ENCODE measurements at regions not wholly inside any gene's neighbourhood (a gene's known extent, or its start where the extent isn't known, plus 50 kb on each side); places are given as distances from the start of the nearest gene placed in this dataset.

- DNase-seq (ENCODE audit: low spot score): no peak
- TF ChIP-seq CTCF (IDR thresholded peaks at IDR 0.05): no peak
- H3K27ac ChIP-seq: no peak overlapping the region
Observed at GRCh38 chr4:8683462-8683861, 90.9 kb downstream of the CPZ start.

GRCh38 chr4:8682725-8683124, 90.2 kb downstream of the CPZ start:
- H3K27ac ChIP-seq: no peak overlapping the region
- no peak for TF ChIP-seq CTCF (IDR thresholded peaks at IDR 0.05)
- DNase-seq (ENCODE audit: low spot score): peak; percentile 50
- no peak overlapping the region for H3K4me3 ChIP-seq

More at GRCh38 chr4:8683462-8683861, 90.9 kb downstream of the CPZ start:
- H3K4me3 ChIP-seq: no peak overlapping the region

DNA sequence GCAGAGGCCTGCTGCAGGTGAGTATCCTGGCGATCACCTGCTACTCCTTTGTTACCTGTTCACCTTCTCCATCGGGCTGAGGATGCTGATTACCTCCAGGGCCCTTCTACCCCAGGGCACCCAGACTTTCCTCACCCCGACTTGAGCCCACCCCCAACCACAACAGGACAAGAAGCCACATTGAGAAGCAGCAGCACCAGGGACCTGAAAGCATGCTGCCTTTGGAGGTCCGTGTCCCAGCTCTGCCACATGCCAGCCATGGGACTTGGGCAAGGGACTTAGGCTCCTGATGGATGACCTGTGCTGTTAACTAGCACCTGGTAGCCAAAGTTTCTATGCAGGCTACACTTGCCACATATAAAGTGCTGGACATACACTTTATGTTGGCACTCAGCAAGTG, 89.7 kb downstream of the CPZ start:
- no peak for TF ChIP-seq CTCF (IDR thresholded peaks at IDR 0.05)
- H3K4me3 ChIP-seq: no peak overlapping the region
- DNase-seq (ENCODE audit: low spot score): peak; percentile 35
- no peak overlapping the region for H3K27ac ChIP-seq

DNA sequence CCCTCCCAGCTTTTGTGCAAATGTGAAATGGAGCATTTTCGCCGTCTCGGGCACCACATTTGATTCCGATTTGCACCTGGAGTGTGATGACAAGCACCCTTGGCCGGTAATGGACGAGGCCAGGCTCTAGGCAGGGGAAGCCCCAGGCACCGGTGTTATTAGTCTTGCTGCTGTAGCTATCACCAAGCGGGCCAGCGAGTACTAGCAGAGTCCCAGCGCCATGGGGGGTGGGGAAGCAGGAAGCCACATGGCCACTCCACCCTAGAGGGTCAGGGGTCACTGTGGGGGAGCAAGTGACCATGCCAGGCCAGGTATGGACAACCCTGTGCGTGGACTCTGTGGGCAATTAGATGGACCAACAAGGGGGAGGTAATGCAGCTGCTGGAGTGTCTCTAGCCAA, 88.8 kb downstream of the CPZ start:
- no peak overlapping the region for H3K27ac ChIP-seq
- no peak overlapping the region for H3K4me3 ChIP-seq
- TF ChIP-seq CTCF (IDR thresholded peaks at IDR 0.05): no peak
- peak; percentile 41 for DNase-seq (ENCODE audit: low spot score)

DNA sequence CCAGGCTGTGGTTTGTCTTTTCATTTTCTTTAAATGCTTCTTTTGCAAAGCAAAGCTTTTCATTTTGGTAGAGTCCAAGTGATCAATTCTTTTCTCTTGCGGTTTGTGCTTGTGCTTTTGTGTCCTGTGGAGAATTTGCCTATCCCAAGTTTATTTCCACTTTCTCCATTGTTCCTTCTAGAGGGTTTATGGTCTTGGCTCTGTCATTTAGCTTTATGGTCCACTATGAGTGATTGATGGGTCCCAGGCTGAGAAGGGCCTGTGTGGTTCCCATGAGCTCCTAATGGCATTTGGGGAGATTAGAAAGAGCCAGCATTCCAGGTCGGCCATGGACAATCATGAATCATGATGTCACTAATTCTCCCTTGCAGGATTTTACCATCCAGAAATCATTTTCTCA, 86.5 kb downstream of the CPZ start:
- Histone ChIP-seq H3K27ac (no peak overlapping the region), H3K4me3 (no peak overlapping the region)
- no peak for TF ChIP-seq CTCF (IDR thresholded peaks at IDR 0.05)
- no peak for DNase-seq (ENCODE audit: low spot score)

GRCh38 chr4:8676676-8677075, 84.1 kb downstream of the CPZ start:
- Histone ChIP-seq H3K4me3 (no peak overlapping the region), H3K27ac (no peak overlapping the region)
- no peak for TF ChIP-seq CTCF (IDR thresholded peaks at IDR 0.05)
- peak; percentile 36 for DNase-seq (ENCODE audit: low spot score)

- DNase-seq (ENCODE audit: low spot score): peak; percentile 17
- no peak for TF ChIP-seq CTCF (IDR thresholded peaks at IDR 0.05)
- no peak overlapping the region for H3K4me3 ChIP-seq
- H3K27ac ChIP-seq: no peak overlapping the region
Observed at GRCh38 chr4:8675906-8676305, 83.3 kb downstream of the CPZ start.

All from coronary artery (tissue), 2 donors.